ENCODE measurements at regions not wholly inside any gene's neighbourhood (a gene's known extent, or its start where the extent isn't known, plus 50 kb on each side); places are given as distances from the start of the nearest gene placed in this dataset.

GRCh38 chr2:81043681-81044080, 739.1 kb upstream of the LRRTM1 start:
- DNase-seq (ENCODE audit: low read depth, low spot score), result no peak
- H3K9me3 ChIP-seq (ENCODE audit: insufficient read depth, low read length), result no peaks in the 10 kb centered on the region; the same call in 1 of the 2 replicates
- H3K36me3 ChIP-seq (ENCODE audit: insufficient read depth, insufficient read length, low read length), result no peaks in the 10 kb centered on the region
- no peak for TF ChIP-seq YY1 (IDR thresholded peaks at IDR 0.05; ENCODE audit: insufficient read depth, insufficient read length)
- no peak for TF ChIP-seq ZNF274 (IDR thresholded peaks at IDR 0.05; ENCODE audit: low read depth, low read length)
- TF ChIP-seq SUZ12 (IDR thresholded peaks at IDR 0.05; ENCODE audit: extremely low read depth, insufficient read depth, insufficient read length), result no peak
- no peaks in the 10 kb centered on the region for H3K27me3 ChIP-seq (ENCODE audit: insufficient read depth, insufficient read length)
- H3K4me1 ChIP-seq (ENCODE audit: insufficient read depth, insufficient read length), result no peaks in the 10 kb centered on the region
- H3K9ac ChIP-seq (ENCODE audit: insufficient read length, low read depth), result no peak overlapping the region
- no peak overlapping the region for H3K4me3 ChIP-seq (ENCODE audit: insufficient read length, low read depth)

- H3K36me3 ChIP-seq (ENCODE audit: insufficient read depth, insufficient read length, low read length), result no peaks in the 10 kb centered on the region
- no peak overlapping the region for H3K4me3 ChIP-seq (ENCODE audit: insufficient read length, low read depth)
- no peak overlapping the region for H3K9ac ChIP-seq (ENCODE audit: insufficient read length, low read depth)
- no peaks in the 10 kb centered on the region for H3K4me1 ChIP-seq (ENCODE audit: insufficient read depth, insufficient read length)
- DNase-seq (ENCODE audit: low read depth, low spot score), result no peak
- H3K27me3 ChIP-seq (ENCODE audit: insufficient read depth, insufficient read length), result no peaks in the 10 kb centered on the region
- no peak for TF ChIP-seq SUZ12 (IDR thresholded peaks at IDR 0.05; ENCODE audit: extremely low read depth, insufficient read depth, insufficient read length)
- TF ChIP-seq ZNF274 (IDR thresholded peaks at IDR 0.05; ENCODE audit: low read depth, low read length), result no peak
- H3K9me3 ChIP-seq (ENCODE audit: insufficient read depth, low read length), result no peaks in the 10 kb centered on the region
Measured at GRCh38 chr2:81007104-81007503, 702.6 kb upstream of the LRRTM1 start.

- no peak for TF ChIP-seq ZNF274 (IDR thresholded peaks at IDR 0.05; ENCODE audit: low read depth, low read length)
- no peak for TF ChIP-seq YY1 (IDR thresholded peaks at IDR 0.05; ENCODE audit: insufficient read depth, insufficient read length)
- TF ChIP-seq SUZ12 (IDR thresholded peaks at IDR 0.05; ENCODE audit: extremely low read depth, insufficient read depth, insufficient read length), result no peak
- H3K4me1 ChIP-seq (ENCODE audit: insufficient read depth, insufficient read length), result no peaks in the 10 kb centered on the region
- H3K9me3 ChIP-seq (ENCODE audit: insufficient read depth, low read length), result no peaks in the 10 kb centered on the region
- no peak overlapping the region for H3K9ac ChIP-seq (ENCODE audit: insufficient read length, low read depth)
- no peaks in the 10 kb centered on the region for H3K36me3 ChIP-seq (ENCODE audit: insufficient read depth, insufficient read length, low read length)
- no peak for DNase-seq (ENCODE audit: low read depth, low spot score)
- H3K27me3 ChIP-seq (ENCODE audit: insufficient read depth, insufficient read length), result no peaks in the 10 kb centered on the region
- no peak overlapping the region for H3K4me3 ChIP-seq (ENCODE audit: insufficient read length, low read depth)
Measured at GRCh38 chr2:81002906-81003305, 698.4 kb upstream of the LRRTM1 start.

GRCh38 chr2:80987466-80987865, 682.9 kb upstream of the LRRTM1 start:
- Histone ChIP-seq H3K9ac (ENCODE audit: insufficient read length, low read depth) (no peak overlapping the region), H3K27me3 (ENCODE audit: insufficient read depth, insufficient read length) (no peaks in the 10 kb centered on the region), H3K4me3 (ENCODE audit: insufficient read length, low read depth) (no peak overlapping the region), H3K4me1 (ENCODE audit: insufficient read depth, insufficient read length) (no peaks in the 10 kb centered on the region), H3K9me3 (ENCODE audit: insufficient read depth, low read length) (no peaks in the 10 kb centered on the region), H3K36me3 (ENCODE audit: insufficient read depth, insufficient read length, low read length) (no peaks in the 10 kb centered on the region)
- DNase-seq (ENCODE audit: low read depth, low spot score), result no peak
- no peak for TF ChIP-seq SUZ12 (IDR thresholded peaks at IDR 0.05; ENCODE audit: extremely low read depth, insufficient read depth, insufficient read length)
- no peak for TF ChIP-seq ZNF274 (IDR thresholded peaks at IDR 0.05; ENCODE audit: low read depth, low read length)
- TF ChIP-seq YY1 (IDR thresholded peaks at IDR 0.05; ENCODE audit: insufficient read depth, insufficient read length), result no peak

- no peak for DNase-seq (ENCODE audit: low read depth, low spot score)
- TF ChIP-seq YY1 (IDR thresholded peaks at IDR 0.05; ENCODE audit: insufficient read depth, insufficient read length) (no peak), ZNF274 (IDR thresholded peaks at IDR 0.05; ENCODE audit: low read depth, low read length) (no peak), SUZ12 (IDR thresholded peaks at IDR 0.05; ENCODE audit: extremely low read depth, insufficient read depth, insufficient read length) (no peak)
- Histone ChIP-seq H3K36me3 (ENCODE audit: insufficient read depth, insufficient read length, low read length) (no peaks in the 10 kb centered on the region), H3K4me3 (ENCODE audit: insufficient read length, low read depth) (no peak overlapping the region), H3K9me3 (ENCODE audit: insufficient read depth, low read length) (peaks cover 9% of the 10 kb centered on the region; the same call in 1 of the 2 replicates), H3K27me3 (ENCODE audit: insufficient read depth, insufficient read length) (no peaks in the 10 kb centered on the region), H3K9ac (ENCODE audit: insufficient read length, low read depth) (no peak overlapping the region), H3K4me1 (ENCODE audit: insufficient read depth, insufficient read length) (no peaks in the 10 kb centered on the region)
Measured at GRCh38 chr2:80969900-80970299, 665.3 kb upstream of the LRRTM1 start.

GRCh38 chr2:80968450-80968849, 663.9 kb upstream of the LRRTM1 start:
- no peak overlapping the region for H3K9ac ChIP-seq (ENCODE audit: insufficient read length, low read depth)
- H3K9me3 ChIP-seq (ENCODE audit: insufficient read depth, low read length), result peaks cover 9% of the 10 kb centered on the region; the same call in 1 of the 2 replicates
- H3K36me3 ChIP-seq (ENCODE audit: insufficient read depth, insufficient read length, low read length), result no peaks in the 10 kb centered on the region
- peak; percentile 5 for DNase-seq (ENCODE audit: low read depth, low spot score)
- no peak overlapping the region for H3K4me3 ChIP-seq (ENCODE audit: insufficient read length, low read depth)
- H3K27me3 ChIP-seq (ENCODE audit: insufficient read depth, insufficient read length), result no peaks in the 10 kb centered on the region
- TF ChIP-seq ZNF274 (IDR thresholded peaks at IDR 0.05; ENCODE audit: low read depth, low read length) (no peak), YY1 (IDR thresholded peaks at IDR 0.05; ENCODE audit: insufficient read depth, insufficient read length) (no peak), SUZ12 (IDR thresholded peaks at IDR 0.05; ENCODE audit: extremely low read depth, insufficient read depth, insufficient read length) (no peak)
- H3K4me1 ChIP-seq (ENCODE audit: insufficient read depth, insufficient read length), result no peaks in the 10 kb centered on the region

GRCh38 chr2:80947601-80948130, 643.1 kb upstream of the LRRTM1 start:
- Histone ChIP-seq H3K9me3 (ENCODE audit: insufficient read depth, low read length) (no peaks in the 10 kb centered on the region), H3K4me3 (ENCODE audit: insufficient read length, low read depth) (no peak overlapping the region), H3K9ac (ENCODE audit: insufficient read length, low read depth) (no peak overlapping the region), H3K36me3 (ENCODE audit: insufficient read depth, insufficient read length, low read length) (no peaks in the 10 kb centered on the region), H3K4me1 (ENCODE audit: insufficient read depth, insufficient read length) (no peaks in the 10 kb centered on the region), H3K27me3 (ENCODE audit: insufficient read depth, insufficient read length) (no peaks in the 10 kb centered on the region)
- TF ChIP-seq SUZ12 (IDR thresholded peaks at IDR 0.05; ENCODE audit: extremely low read depth, insufficient read depth, insufficient read length) (no peak), YY1 (IDR thresholded peaks at IDR 0.05; ENCODE audit: insufficient read depth, insufficient read length) (no peak), ZNF274 (IDR thresholded peaks at IDR 0.05; ENCODE audit: low read depth, low read length) (no peak)
- DNase-seq (ENCODE audit: low read depth, low spot score), result no peak

Data from NT2/D1 (cell line).